Skeletal muscle tissue (tissue), 3 donors: ENCODE measurements at regions not wholly inside any gene's neighbourhood (a gene's known extent, or its start where the extent isn't known, plus 50 kb on each side); places are given as distances from the start of the nearest gene placed in this dataset.

ENCODE experiments used
- H3K27ac ChIP-seq: one replicate; pipeline ENCODE4 v1.7.0; 2013; ENCODE audit warnings: mild to moderate bottlenecking, low read depth, low read length, inconsistent platforms
- H3K27me3 ChIP-seq, 3 donors: one replicate each; pipeline ENCODE4 v1.7.0; 2013; ENCODE audit warnings: low read length in 3 of 3; ENCODE audit not compliant: control insufficient read depth in 3 of 3, insufficient read depth in 3 of 3
- H3K36me3 ChIP-seq, 3 donors: one replicate each; pipeline ENCODE4 v1.7.0; 2013; ENCODE audit warnings: low read length in 3 of 3; ENCODE audit not compliant: control insufficient read depth in 3 of 3, insufficient read depth in 3 of 3
- H3K4me1 ChIP-seq, 3 donors: one replicate each; pipeline ENCODE4 v1.7.0; 2013; ENCODE audit warnings: low read length in 3 of 3, mild to moderate bottlenecking in 3 of 3; ENCODE audit not compliant: control insufficient read depth in 3 of 3, insufficient read depth in 3 of 3
- H3K4me3 ChIP-seq, 3 donors: one replicate each; pipeline ENCODE4 v1.7.0; 2013; ENCODE audit warnings: low read length in 3 of 3
- H3K9ac ChIP-seq, 3 donors: one replicate each; pipeline ENCODE4 v1.7.0; 2013; ENCODE audit warnings: low read length in 3 of 3, mild to moderate bottlenecking in 3 of 3, moderate library complexity in 2 of 3, low read depth in 1 of 3
- H3K9me3 ChIP-seq, 3 donors: one replicate each; pipeline ENCODE4 v1.7.0; 2013; ENCODE audit warnings: low read length in 3 of 3; ENCODE audit not compliant: control insufficient read depth in 3 of 3
- donor health status: Osteomylitis.

DNA sequence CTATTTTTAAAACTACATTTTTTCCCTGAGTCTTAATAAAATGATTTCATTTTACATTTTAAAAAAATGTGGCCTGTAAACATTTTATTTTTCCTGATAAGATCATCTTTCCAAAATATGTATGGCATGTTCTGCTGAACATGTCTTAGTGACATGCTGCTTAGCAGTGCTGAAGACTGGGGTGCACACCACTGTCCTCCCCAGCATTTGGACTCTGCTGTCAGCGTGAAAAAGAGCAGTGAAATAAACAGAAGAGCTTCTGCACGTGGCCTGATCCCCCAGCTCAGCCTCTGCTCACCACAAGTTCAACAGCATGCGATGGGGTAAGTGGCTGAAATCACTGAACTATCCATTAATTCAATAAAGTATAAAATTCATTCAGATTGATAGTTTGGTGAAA, 81.6 kb upstream of the ZNF521 start:
- no peaks in the 10 kb centered on the region for H3K4me1 ChIP-seq

GRCh38 chr18:25425024-25425423, 73.1 kb upstream of the ZNF521 start:
- no peak overlapping the region for H3K27ac ChIP-seq
- H3K36me3 ChIP-seq = no peaks in the 10 kb centered on the region
- no peak overlapping the region for H3K9ac ChIP-seq
- H3K27me3 ChIP-seq = no peaks in the 10 kb centered on the region
- H3K9me3 ChIP-seq = no peaks in the 10 kb centered on the region
- no peak overlapping the region for H3K4me3 ChIP-seq
- H3K4me1 ChIP-seq = no peaks in the 10 kb centered on the region

More for the DNA sequence above, 81.6 kb upstream of the ZNF521 start:
- Histone ChIP-seq H3K36me3 (no peaks in the 10 kb centered on the region), H3K9ac (no peak overlapping the region), H3K9me3 (no peaks in the 10 kb centered on the region), H3K27me3 (no peaks in the 10 kb centered on the region), H3K27ac (no peak overlapping the region), H3K4me3 (no peak overlapping the region)

DNA sequence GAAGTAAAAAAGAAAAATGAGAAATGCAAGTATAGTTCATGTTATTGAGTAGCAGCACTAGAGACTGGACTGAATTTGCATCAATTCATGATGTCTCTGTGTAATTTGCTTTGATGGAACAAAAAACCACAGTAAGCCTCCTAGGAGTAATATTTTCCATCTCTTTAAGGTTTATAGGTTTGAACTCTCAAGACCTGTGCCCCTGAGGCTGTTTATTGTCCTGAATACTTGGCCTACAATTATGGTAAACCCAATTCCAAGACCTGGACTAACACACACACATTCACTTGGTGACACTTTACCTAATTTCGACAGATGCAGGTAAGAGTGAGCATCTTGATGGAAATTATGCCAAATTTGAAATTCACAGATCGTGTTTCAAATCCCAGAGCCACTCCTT, 71.8 kb upstream of the ZNF521 start:
- H3K27me3 ChIP-seq = no peaks in the 10 kb centered on the region
- no peak overlapping the region for H3K4me3 ChIP-seq
- no peak overlapping the region for H3K27ac ChIP-seq
- H3K4me1 ChIP-seq = no peaks in the 10 kb centered on the region
- H3K36me3 ChIP-seq = no peaks in the 10 kb centered on the region
- H3K9me3 ChIP-seq = no peaks in the 10 kb centered on the region
- H3K9ac ChIP-seq = no peak overlapping the region

GRCh38 chr18:25423267-25423666, 71.3 kb upstream of the ZNF521 start:
- no peaks in the 10 kb centered on the region for H3K4me1 ChIP-seq
- peaks cover 0 to 3% (median 0%) of the 10 kb centered on the region in 3 donors for H3K27me3 ChIP-seq
- no peak overlapping the region for H3K27ac ChIP-seq
- no peak overlapping the region for H3K4me3 ChIP-seq
- H3K9ac ChIP-seq = no peak overlapping the region
- H3K36me3 ChIP-seq = no peaks in the 10 kb centered on the region
- no peaks in the 10 kb centered on the region for H3K9me3 ChIP-seq

GRCh38 chr18:25422230-25422629, 70.3 kb upstream of the ZNF521 start:
- Histone ChIP-seq H3K27ac (no peak overlapping the region), H3K9ac (no peak overlapping the region), H3K9me3 (no peaks in the 10 kb centered on the region), H3K4me3 (no peak overlapping the region), H3K36me3 (no peaks in the 10 kb centered on the region), H3K4me1 (no peaks in the 10 kb centered on the region), H3K27me3 (peaks cover 0 to 4% (median 0%) of the 10 kb centered on the region in 3 donors)

DNA sequence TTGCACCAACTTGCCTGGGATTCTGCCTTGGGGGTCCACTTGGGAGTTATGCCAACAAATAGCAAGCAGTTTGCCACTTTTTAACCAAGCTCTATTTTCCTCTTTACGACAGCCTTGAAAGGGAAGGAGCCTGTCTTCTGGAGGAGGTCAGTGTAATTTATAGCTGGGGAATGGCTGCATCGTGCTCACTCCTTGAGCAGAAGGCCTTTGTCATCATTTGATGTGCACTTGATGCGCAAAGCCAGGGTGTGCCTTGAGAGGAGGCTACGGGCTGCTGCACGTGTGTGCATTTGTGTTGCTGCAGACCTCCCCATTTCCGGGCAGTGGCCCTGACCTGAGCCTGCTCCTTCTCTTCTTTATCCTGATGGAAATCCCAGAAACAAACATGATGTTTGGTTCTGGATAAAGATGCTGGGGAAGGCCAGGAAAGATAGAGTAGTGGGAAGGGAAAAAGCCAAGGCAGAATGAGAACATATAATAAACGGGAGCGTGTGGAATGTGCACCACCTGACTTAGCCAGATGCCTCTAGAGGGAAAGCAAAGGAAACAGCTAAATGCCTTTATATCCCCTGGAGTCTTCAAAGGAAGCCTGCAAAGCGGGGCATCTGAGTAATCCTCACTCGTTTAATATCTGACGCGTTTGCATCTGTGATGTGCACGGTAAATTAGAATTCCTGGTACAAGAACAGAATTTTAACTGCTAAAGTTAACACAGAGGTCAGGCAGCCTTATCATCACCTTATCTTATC, 68.3 kb upstream of the ZNF521 start:
- no peaks in the 10 kb centered on the region for H3K9me3 ChIP-seq
- no peak overlapping the region for H3K27ac ChIP-seq
- H3K9ac ChIP-seq = no peak overlapping the region
- H3K4me1 ChIP-seq = no peaks in the 10 kb centered on the region
- no peak overlapping the region for H3K4me3 ChIP-seq
- no peaks in the 10 kb centered on the region for H3K36me3 ChIP-seq
- H3K27me3 ChIP-seq = peaks cover 0 to 4% (median 0%) of the 10 kb centered on the region in 3 donors

GRCh38 chr18:25416374-25416773, 64.4 kb upstream of the ZNF521 start:
- no peak overlapping the region for H3K9ac ChIP-seq
- no peaks in the 10 kb centered on the region for H3K36me3 ChIP-seq
- no peaks in the 10 kb centered on the region for H3K9me3 ChIP-seq
- H3K4me3 ChIP-seq = no peak overlapping the region
- peaks cover 0 to 4% (median 0%) of the 10 kb centered on the region in 3 donors for H3K27me3 ChIP-seq
- no peaks in the 10 kb centered on the region for H3K4me1 ChIP-seq
- no peak overlapping the region for H3K27ac ChIP-seq

DNA sequence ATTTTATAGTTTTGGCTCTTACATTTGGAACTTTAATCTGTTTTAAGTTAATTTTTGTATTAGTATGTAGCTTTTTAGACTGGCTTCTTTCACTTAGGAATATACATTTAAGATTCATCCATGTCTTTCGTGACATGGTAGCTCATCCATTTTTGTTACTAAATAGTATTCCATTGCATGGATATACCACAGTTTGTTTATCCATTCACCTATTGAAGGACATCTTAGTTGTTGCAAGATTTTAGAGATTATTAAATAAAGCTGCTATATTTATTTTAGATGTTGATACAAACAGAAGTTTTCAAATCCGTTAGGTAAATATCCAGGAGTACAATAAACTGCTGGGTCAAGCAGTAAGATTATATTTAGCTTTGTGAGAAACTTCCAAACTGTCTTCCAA, 58.0 kb upstream of the ZNF521 start:
- Histone ChIP-seq H3K4me3 (no peak overlapping the region), H3K27me3 (no peaks in the 10 kb centered on the region), H3K4me1 (no peaks in the 10 kb centered on the region), H3K36me3 (no peaks in the 10 kb centered on the region), H3K27ac (no peak overlapping the region), H3K9ac (no peak overlapping the region), H3K9me3 (no peaks in the 10 kb centered on the region)

DNA sequence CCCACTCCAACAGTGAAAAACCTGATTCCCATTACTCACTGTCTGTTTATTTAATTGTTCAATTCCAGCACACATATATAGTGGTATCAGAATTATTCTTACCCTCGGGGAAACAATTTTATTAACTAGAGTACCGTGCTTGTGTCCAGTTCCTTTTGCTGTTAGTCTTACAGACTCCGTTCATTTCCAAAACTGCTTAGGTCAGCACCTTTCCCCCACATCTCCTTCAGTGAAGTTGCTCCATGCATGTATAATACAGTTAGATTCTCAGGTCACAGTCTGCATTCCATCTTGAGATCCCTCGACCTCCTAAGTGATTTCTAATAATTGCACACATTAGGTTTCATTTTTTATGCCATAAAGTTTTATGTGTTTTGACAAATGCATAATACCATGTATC, 56.3 kb upstream of the ZNF521 start:
- no peaks in the 10 kb centered on the region for H3K27me3 ChIP-seq
- no peaks in the 10 kb centered on the region for H3K9me3 ChIP-seq
- no peak overlapping the region for H3K27ac ChIP-seq
- no peaks in the 10 kb centered on the region for H3K4me1 ChIP-seq
- H3K36me3 ChIP-seq = no peaks in the 10 kb centered on the region
- no peak overlapping the region for H3K4me3 ChIP-seq
- no peak overlapping the region for H3K9ac ChIP-seq
